ENCODE measurements at regions not wholly inside any gene's neighbourhood (a gene's known extent, or its start where the extent isn't known, plus 50 kb on each side); places are given as distances from the start of the nearest gene placed in this dataset.

GRCh38 chr3:137348936-137349335, 391.2 kb downstream of the IL20RB start:
- no peak overlapping the region for H3K4me3 ChIP-seq (ENCODE audit: low read depth, low read length)
- DNase-seq (ENCODE audit: low read depth): no peak
- TF ChIP-seq MAX (IDR thresholded peaks at IDR 0.05; ENCODE audit: low read depth, low read length) (no peak), POLR2A (IDR thresholded peaks at IDR 0.05; ENCODE audit: extremely low read depth, insufficient read length) (no peak), CTCF (IDR thresholded peaks at IDR 0.05; ENCODE audit: low read depth, low read length) (no peak), MYC (IDR thresholded peaks at IDR 0.05; ENCODE audit: low read depth, low read length) (no peak)

- no peak for DNase-seq (ENCODE audit: low read depth)
- H3K4me3 ChIP-seq (ENCODE audit: low read depth, low read length): no peak overlapping the region
- TF ChIP-seq MAX (IDR thresholded peaks at IDR 0.05; ENCODE audit: low read depth, low read length) (no peak), MYC (IDR thresholded peaks at IDR 0.05; ENCODE audit: low read depth, low read length) (no peak), CTCF (IDR thresholded peaks at IDR 0.05; ENCODE audit: low read depth, low read length) (no peak), POLR2A (IDR thresholded peaks at IDR 0.05; ENCODE audit: extremely low read depth, insufficient read length) (no peak)
These were observed 392.0 kb downstream of the IL20RB start for GRCh38 chr3:137349557-137350348.

- no peak for TF ChIP-seq MAX (IDR thresholded peaks at IDR 0.05; ENCODE audit: low read depth, low read length)
- no peak for TF ChIP-seq POLR2A (IDR thresholded peaks at IDR 0.05; ENCODE audit: extremely low read depth, insufficient read length)
- no peak for TF ChIP-seq CTCF (IDR thresholded peaks at IDR 0.05; ENCODE audit: low read depth, low read length)
- no peak for TF ChIP-seq MYC (IDR thresholded peaks at IDR 0.05; ENCODE audit: low read depth, low read length)
- no peak for DNase-seq (ENCODE audit: low read depth)
- no peak overlapping the region for H3K4me3 ChIP-seq (ENCODE audit: low read depth, low read length)
These were observed 402.9 kb downstream of the IL20RB start for GRCh38 chr3:137360531-137361201.

- no peak overlapping the region for H3K4me3 ChIP-seq (ENCODE audit: low read depth, low read length)
- no peak for TF ChIP-seq MAX (IDR thresholded peaks at IDR 0.05; ENCODE audit: low read depth, low read length)
- no peak for TF ChIP-seq CTCF (IDR thresholded peaks at IDR 0.05; ENCODE audit: low read depth, low read length)
- no peak for TF ChIP-seq MYC (IDR thresholded peaks at IDR 0.05; ENCODE audit: low read depth, low read length)
- no peak for TF ChIP-seq POLR2A (IDR thresholded peaks at IDR 0.05; ENCODE audit: extremely low read depth, insufficient read length)
- DNase-seq (ENCODE audit: low read depth): no peak
These were observed 382.0 kb upstream of the SOX14 start for GRCh38 chr3:137382005-137382594.

GRCh38 chr3:137385922-137386321, 378.2 kb upstream of the SOX14 start:
- no peak for TF ChIP-seq POLR2A (IDR thresholded peaks at IDR 0.05; ENCODE audit: extremely low read depth, insufficient read length)
- TF ChIP-seq MYC (IDR thresholded peaks at IDR 0.05; ENCODE audit: low read depth, low read length): no peak
- no peak for TF ChIP-seq CTCF (IDR thresholded peaks at IDR 0.05; ENCODE audit: low read depth, low read length)
- TF ChIP-seq MAX (IDR thresholded peaks at IDR 0.05; ENCODE audit: low read depth, low read length): no peak
- no peak for DNase-seq (ENCODE audit: low read depth)

More at GRCh38 chr3:137385922-137386321, 378.2 kb upstream of the SOX14 start:
- H3K4me3 ChIP-seq (ENCODE audit: low read depth, low read length): no peak overlapping the region
